ENCODE measurements at regions not wholly inside any gene's neighbourhood (a gene's known extent, or its start where the extent isn't known, plus 50 kb on each side); places are given as distances from the start of the nearest gene placed in this dataset.

- TF ChIP-seq POLR2A (IDR thresholded peaks at IDR 0.05) (no peak), CTCF (IDR thresholded peaks at IDR 0.05) (no peak)
- Histone ChIP-seq H3K4me1 (no peaks in the 10 kb centered on the region), H3K27ac (no peak overlapping the region), H3K27me3 (no peaks in the 10 kb centered on the region), H3K9me3 (no peaks in the 10 kb centered on the region), H3K4me3 (no peak overlapping the region), H3K36me3 (no peaks in the 10 kb centered on the region)
- DNase-seq: no peak
These were observed 489.8 kb upstream of the FANCL start for GRCh38 chr2:58730764-58731487.

GRCh38 chr2:58727981-58728656 lies 487.0 kb upstream of the FANCL start:
- no peak overlapping the region for H3K27ac ChIP-seq
- TF ChIP-seq POLR2A (IDR thresholded peaks at IDR 0.05): no peak
- TF ChIP-seq CTCF (IDR thresholded peaks at IDR 0.05): no peak
- H3K4me3 ChIP-seq: no peak overlapping the region
- no peaks in the 10 kb centered on the region for H3K36me3 ChIP-seq
- H3K4me1 ChIP-seq: no peaks in the 10 kb centered on the region
- no peak for DNase-seq
- H3K27me3 ChIP-seq: no peaks in the 10 kb centered on the region
- H3K9me3 ChIP-seq: no peaks in the 10 kb centered on the region

GRCh38 chr2:58721912-58722591 lies 480.9 kb upstream of the FANCL start:
- no peaks in the 10 kb centered on the region for H3K36me3 ChIP-seq
- no peak for DNase-seq
- TF ChIP-seq POLR2A (IDR thresholded peaks at IDR 0.05): no peak
- no peak for TF ChIP-seq CTCF (IDR thresholded peaks at IDR 0.05)
- H3K4me1 ChIP-seq: no peaks in the 10 kb centered on the region
- no peaks in the 10 kb centered on the region for H3K27me3 ChIP-seq
- no peaks in the 10 kb centered on the region for H3K9me3 ChIP-seq
- no peak overlapping the region for H3K27ac ChIP-seq
- no peak overlapping the region for H3K4me3 ChIP-seq

GRCh38 chr2:58720770-58721697 lies 479.9 kb upstream of the FANCL start:
- no peak for TF ChIP-seq POLR2A (IDR thresholded peaks at IDR 0.05)
- no peak for TF ChIP-seq CTCF (IDR thresholded peaks at IDR 0.05)
- Histone ChIP-seq H3K4me3 (no peak overlapping the region), H3K27me3 (no peaks in the 10 kb centered on the region), H3K4me1 (no peaks in the 10 kb centered on the region), H3K9me3 (no peaks in the 10 kb centered on the region), H3K27ac (no peak overlapping the region), H3K36me3 (no peaks in the 10 kb centered on the region)
- no peak for DNase-seq

- DNase-seq: no peak
- H3K4me1 ChIP-seq: no peaks in the 10 kb centered on the region
- H3K4me3 ChIP-seq: no peak overlapping the region
- no peaks in the 10 kb centered on the region for H3K9me3 ChIP-seq
- TF ChIP-seq CTCF (IDR thresholded peaks at IDR 0.05): no peak
- TF ChIP-seq POLR2A (IDR thresholded peaks at IDR 0.05): no peak
- no peaks in the 10 kb centered on the region for H3K27me3 ChIP-seq
- no peaks in the 10 kb centered on the region for H3K36me3 ChIP-seq
- no peak overlapping the region for H3K27ac ChIP-seq
These were observed 479.1 kb upstream of the FANCL start for GRCh38 chr2:58720033-58720769.

Measured in Peyer's patch (tissue), 4 donors.